NCI-H128 (cell line): ENCODE measurements at regions not wholly inside any gene's neighbourhood (a gene's known extent, or its start where the extent isn't known, plus 50 kb on each side); places are given as distances from the start of the nearest gene placed in this dataset.
"Not testable (repeated sequence)": the region's sequence is repeated elsewhere in the genome, so short reads cannot be mapped to it uniquely, and the experiment has no call there.

ENCODE experiments used
- DNase-seq: peaks from one replicate; lab custom pipeline; 2025; ENCODE audit not compliant: unreplicated experiment; lab: John Stamatoyannopoulos, UW

GRCh38 chr6:19370831-19371230 is 466.3 kb upstream of the ID4 start:
- DNase-seq, result no peak

- DNase-seq, result no peak
Observed at GRCh38 chr6:19375613-19376012, 461.6 kb upstream of the ID4 start.

- no peak for DNase-seq
Observed at GRCh38 chr6:19377722-19378121, 459.4 kb upstream of the ID4 start.

GRCh38 chr6:19380293-19380692 is 456.9 kb upstream of the ID4 start:
- no peak for DNase-seq

GRCh38 chr6:19382676-19383075 is 454.5 kb upstream of the ID4 start:
- DNase-seq, result no peak

GRCh38 chr6:19391926-19392325 is 445.2 kb upstream of the ID4 start:
- DNase-seq, result no peak

- DNase-seq, result no peak
Observed at GRCh38 chr6:19394051-19394450, 443.1 kb upstream of the ID4 start.

GRCh38 chr6:19394687-19395086 is 442.5 kb upstream of the ID4 start:
- no peak for DNase-seq

- DNase-seq, result no peak
Observed at GRCh38 chr6:19395316-19395715, 441.9 kb upstream of the ID4 start.

GRCh38 chr6:19399406-19399805 is 437.8 kb upstream of the ID4 start:
- no peak for DNase-seq

- DNase-seq, result not testable (repeated sequence)
Observed at GRCh38 chr6:19404884-19405283, 432.3 kb upstream of the ID4 start.

GRCh38 chr6:19408331-19408730 is 428.8 kb upstream of the ID4 start:
- DNase-seq, result no peak

- DNase-seq, result no peak
Observed at GRCh38 chr6:19410481-19410880, 426.7 kb upstream of the ID4 start.

GRCh38 chr6:19413323-19413722 is 423.8 kb upstream of the ID4 start:
- no peak for DNase-seq

- no peak for DNase-seq
Observed at GRCh38 chr6:19415605-19416326, 421.4 kb upstream of the ID4 start.

- DNase-seq, result no peak
Observed at GRCh38 chr6:19416811-19417210, 420.4 kb upstream of the ID4 start.

- no peak for DNase-seq
Observed at GRCh38 chr6:19417713-19418112, 419.5 kb upstream of the ID4 start.

GRCh38 chr6:19424853-19425252 is 412.3 kb upstream of the ID4 start:
- no peak for DNase-seq

- no peak for DNase-seq
Observed at GRCh38 chr6:19427548-19427947, 409.6 kb upstream of the ID4 start.

GRCh38 chr6:19432966-19433498 is 404.1 kb upstream of the ID4 start:
- DNase-seq, result no peak

- no peak for DNase-seq
Observed at GRCh38 chr6:19434065-19434464, 403.1 kb upstream of the ID4 start.

- DNase-seq, result no peak
Observed at GRCh38 chr6:19435755-19436154, 401.4 kb upstream of the ID4 start.
